Breast epithelium (tissue), 4 donors: ENCODE measurements at regions not wholly inside any gene's neighbourhood (a gene's known extent, or its start where the extent isn't known, plus 50 kb on each side); places are given as distances from the start of the nearest gene placed in this dataset.

Experiments used
- DNase-seq, 2 donors: peaks; one replicate each; pipeline ENCODE4 v3.0.0-alpha.2; 2019; ENCODE audit warnings: low spot score in 2 of 2
- H3K27ac ChIP-seq, 2 donors: fragments of 200-600 bp; sonication (generic) in 1 of 2; one replicate each; pipeline ENCODE4 v1.5.1; 2016 to 2019; ENCODE audit warnings: mild to moderate bottlenecking in 1 of 2
- H3K27me3 ChIP-seq, 2 donors: fragments of 200-600 bp; sonication (generic) in 1 of 2; one replicate each; pipeline versions ENCODE4 v1.5.1 to v1.6.0; 2017 to 2019; ENCODE audit warnings: control low read depth in 1 of 2, mild to moderate bottlenecking in 1 of 2
- H3K36me3 ChIP-seq: fragments of 200-600 bp; one replicate; pipeline ENCODE4 v1.5.1; 2019
- H3K4me1 ChIP-seq, 2 donors: fragments of 200-600 bp; sonication (generic); one replicate each; pipeline ENCODE4 v1.5.1; 2016 to 2019; ENCODE audit warnings: control low read depth in 1 of 2
- H3K4me3 ChIP-seq, 3 donors: fragments of 200-600 bp; sonication (generic); 1 replicate in 2 of 3; 2 replicates in 1 of 3; pipeline ENCODE4 v1.5.1; 2016 to 2019; ENCODE audit warnings: mild to moderate bottlenecking in 3 of 3, moderate library complexity in 2 of 3
- H3K9me3 ChIP-seq, 2 donors: fragments of 200-600 bp; sonication (generic) in 1 of 2; one replicate each; pipeline ENCODE4 v1.5.1; 2016 to 2019; ENCODE audit warnings: control low read depth in 1 of 2
- CTCF ChIP-seq, 3 donors: fragments of 450-650 bp; IDR thresholded peaks; one replicate each; pipeline ENCODE4 v1.5.1; 2016 to 2017; ENCODE audit warnings: antibody characterized with exemption in 3 of 3, mild to moderate bottlenecking in 3 of 3, moderate library complexity in 3 of 3
- POLR2A ChIP-seq: fragments of 450-650 bp; IDR thresholded peaks from one replicate; pipeline ENCODE4 v1.6.1; 2016; ENCODE audit warnings: antibody characterized with exemption, mild to moderate bottlenecking, moderate library complexity
- POLR2AphosphoS5 ChIP-seq, 3 donors: sonication (generic); formaldehyde crosslinking; IDR thresholded peaks; one replicate each; pipeline ENCODE4 v1.6.1; 2017; ENCODE audit warnings: antibody characterized with exemption in 3 of 3
- intact Hi-C: fragments of 100-400 bp; cut with DNase I; formaldehyde crosslinking; loops from one replicate; pipeline ENCODE4 v1.15.1; 2023; ENCODE audit warnings: low total_unique reads

DNA sequence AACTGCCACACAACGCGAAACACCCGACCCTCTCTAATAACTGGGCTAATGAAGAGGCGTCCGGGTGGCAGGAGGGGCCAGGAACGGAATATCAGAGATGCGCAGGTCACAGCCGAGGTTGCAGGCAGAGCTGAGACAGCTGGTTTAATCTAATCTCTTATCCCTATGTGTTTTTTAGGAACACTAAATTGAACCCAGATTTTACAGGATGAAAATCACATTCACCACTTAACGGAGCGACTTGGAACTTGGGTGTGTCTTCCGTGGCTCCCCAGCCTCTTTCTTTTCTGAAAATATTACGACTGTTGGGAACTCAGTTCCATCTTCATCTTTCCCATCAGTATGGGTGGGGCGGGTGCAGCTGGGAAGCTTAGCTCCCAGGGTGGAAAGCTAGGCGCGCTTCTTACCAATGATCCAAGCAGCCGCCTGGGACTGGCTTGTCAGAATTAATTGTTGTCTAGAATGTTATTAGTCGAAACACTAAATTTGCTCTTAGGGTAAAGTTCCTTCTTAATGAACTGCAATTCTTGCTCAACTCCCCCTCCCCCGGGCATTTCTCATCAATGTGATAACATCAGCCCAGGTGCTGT lies 92.5 kb downstream of the IRX2 start:
- Histone ChIP-seq H3K4me1 (no peaks in the 10 kb centered on the region), H3K4me3 (no peak overlapping the region), H3K36me3 (no peaks in the 10 kb centered on the region), H3K27me3 (no peaks in the 10 kb centered on the region), H3K9me3 (no peaks in the 10 kb centered on the region), H3K27ac (no peak overlapping the region)
- TF ChIP-seq POLR2A, result no peak
- TF ChIP-seq POLR2AphosphoS5 (IDR thresholded peaks at IDR 0.05), result no peak
- no peak for TF ChIP-seq CTCF (IDR thresholded peaks at IDR 0.05)
- intact Hi-C loops, result no loop called here
- DNase-seq, result no peak

- Histone ChIP-seq H3K9me3 (no peaks in the 10 kb centered on the region), H3K4me3 (no peak overlapping the region), H3K4me1 (no peaks in the 10 kb centered on the region), H3K27ac (no peak overlapping the region), H3K36me3 (no peaks in the 10 kb centered on the region), H3K27me3 (no peaks in the 10 kb centered on the region)
- TF ChIP-seq POLR2A, result no peak
- no peak for TF ChIP-seq POLR2AphosphoS5 (IDR thresholded peaks at IDR 0.05)
- TF ChIP-seq CTCF (IDR thresholded peaks at IDR 0.05), result no peak
- no peak for DNase-seq
- intact Hi-C loops, result no loop called here
Measured at GRCh38 chr5:2658447-2658846, 93.0 kb downstream of the IRX2 start.

- Histone ChIP-seq H3K4me3 (no peak overlapping the region), H3K27ac (no peak overlapping the region), H3K4me1 (no peaks in the 10 kb centered on the region), H3K36me3 (no peaks in the 10 kb centered on the region), H3K27me3 (no peaks in the 10 kb centered on the region), H3K9me3 (no peaks in the 10 kb centered on the region)
- intact Hi-C loops, result no loop called here
- TF ChIP-seq POLR2AphosphoS5 (IDR thresholded peaks at IDR 0.05), result no peak
- TF ChIP-seq CTCF (IDR thresholded peaks at IDR 0.05), result no peak
- TF ChIP-seq POLR2A, result no peak
- DNase-seq, result no peak
Measured at GRCh38 chr5:2657151-2657550, 94.3 kb downstream of the IRX2 start.

DNA sequence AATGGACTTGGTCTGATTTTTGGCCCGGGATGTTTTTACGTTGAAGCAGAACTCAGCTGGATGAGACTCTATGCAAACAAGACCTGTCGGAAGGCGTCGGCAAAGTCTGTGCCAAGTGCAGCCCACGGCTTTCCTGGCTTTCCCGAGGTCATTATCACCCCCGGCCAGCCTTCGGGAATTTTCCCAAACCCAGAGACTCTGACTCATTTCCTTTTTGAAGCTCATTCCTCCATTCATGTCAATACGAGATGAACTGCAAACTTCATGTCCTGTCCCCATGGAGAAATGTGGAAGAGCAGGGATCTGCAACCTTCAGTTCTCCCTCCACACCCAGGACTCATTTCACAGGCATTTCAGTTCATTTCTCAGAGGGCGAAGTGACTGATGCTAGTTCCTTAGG lies 95.3 kb downstream of the IRX2 start:
- Histone ChIP-seq H3K4me3 (peak overlapping the region in 1 of 3 donors; percentile 11), H3K9me3 (no peaks in the 10 kb centered on the region), H3K36me3 (no peaks in the 10 kb centered on the region), H3K27me3 (no peaks in the 10 kb centered on the region), H3K27ac (no peak overlapping the region), H3K4me1 (no peaks in the 10 kb centered on the region)
- DNase-seq, result no peak
- intact Hi-C loops, result no loop called here
- TF ChIP-seq POLR2A (no peak), CTCF (IDR thresholded peaks at IDR 0.05) (no peak), POLR2AphosphoS5 (IDR thresholded peaks at IDR 0.05) (no peak)

DNA sequence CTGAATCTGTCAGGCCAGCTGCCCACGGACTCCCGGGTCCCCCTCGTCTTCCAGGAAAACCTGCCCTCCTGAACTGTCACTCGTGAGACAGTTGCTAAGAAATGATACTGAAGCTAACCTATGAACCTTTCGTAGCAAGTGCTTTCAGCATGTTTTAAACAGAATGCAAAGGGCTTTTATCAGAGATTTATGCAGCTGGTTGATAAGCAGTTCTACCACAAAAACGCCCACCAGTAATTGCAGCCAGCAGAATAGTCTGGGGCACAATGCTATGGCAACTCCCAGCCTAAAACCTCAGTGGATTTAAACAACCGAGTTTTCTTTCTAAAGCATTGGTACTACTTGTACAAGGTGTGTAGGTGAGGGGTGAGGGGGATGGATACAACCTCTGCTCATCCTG lies 97.5 kb downstream of the IRX2 start:
- intact Hi-C loops, result no loop called here
- Histone ChIP-seq H3K4me3 (no peak overlapping the region), H3K27ac (no peak overlapping the region), H3K9me3 (no peaks in the 10 kb centered on the region), H3K4me1 (no peaks in the 10 kb centered on the region), H3K36me3 (no peaks in the 10 kb centered on the region), H3K27me3 (no peaks in the 10 kb centered on the region)
- no peak for DNase-seq
- TF ChIP-seq POLR2A (no peak), POLR2AphosphoS5 (IDR thresholded peaks at IDR 0.05) (no peak), CTCF (IDR thresholded peaks at IDR 0.05) (no peak)
